HFFc6 (cell line): ENCODE measurements at regions not wholly inside any gene's neighbourhood (a gene's known extent, or its start where the extent isn't known, plus 50 kb on each side); places are given as distances from the start of the nearest gene placed in this dataset.

Source experiments
- DNase-seq: peaks from one replicate; pipeline ENCODE4 v3.0.0-alpha.2; 2018
- H3K27ac Mint-ChIP-seq: 2 replicates; pipeline ENCODE4 v1.8.0; 2020; ENCODE audit warnings: mild to moderate bottlenecking, mixed read lengths
- H3K27me3 Mint-ChIP-seq: 2 replicates; pipeline ENCODE4 v1.8.0; 2021; ENCODE audit warnings: mild to moderate bottlenecking, moderate library complexity, mixed read lengths; ENCODE audit not compliant: insufficient read depth
- H3K36me3 Mint-ChIP-seq: 2 replicates; pipeline ENCODE4 v1.8.0; 2021; ENCODE audit warnings: low read depth, mixed read lengths
- H3K4me1 Mint-ChIP-seq: 2 replicates; pipeline ENCODE4 v1.8.0; 2020; ENCODE audit warnings: low read depth, mixed read lengths
- H3K4me3 Mint-ChIP-seq: 2 replicates; pipeline ENCODE4 v1.8.0; 2020; ENCODE audit warnings: mild to moderate bottlenecking, moderate library complexity, mixed read lengths
- H3K9me3 Mint-ChIP-seq: 2 replicates; pipeline ENCODE4 v1.8.0; 2020; ENCODE audit warnings: mild to moderate bottlenecking, mixed read lengths
- CTCF ChIP-seq: fragments of 200-600 bp; sonication (generic); IDR thresholded peaks from 2 replicates; pipeline ENCODE4 v1.5.0; 2021; ENCODE audit warnings: antibody characterized with exemption, mild to moderate bottlenecking

- H3K9me3 Mint-ChIP-seq: peaks cover 21% of the 10 kb centered on the region
- no peak for DNase-seq
- H3K27me3 Mint-ChIP-seq: peaks cover 2% of the 10 kb centered on the region; the same call in 1 of the 2 replicates
- peaks cover 6% of the 10 kb centered on the region; the same call in 1 of the 2 replicates for H3K36me3 Mint-ChIP-seq
- TF ChIP-seq CTCF: no peak
- H3K4me3 Mint-ChIP-seq: no peak overlapping the region
- H3K4me1 Mint-ChIP-seq: no peaks in the 10 kb centered on the region
- H3K27ac Mint-ChIP-seq: no peak overlapping the region
Measured at GRCh38 chr2:33723329-33723728, 124.2 kb upstream of the FAM98A start.

- H3K27me3 Mint-ChIP-seq: peaks cover 2% of the 10 kb centered on the region; the same call in 1 of the 2 replicates
- no peak overlapping the region for H3K27ac Mint-ChIP-seq
- H3K4me3 Mint-ChIP-seq: no peak overlapping the region
- DNase-seq: no peak
- H3K4me1 Mint-ChIP-seq: no peaks in the 10 kb centered on the region
- H3K36me3 Mint-ChIP-seq: no peaks in the 10 kb centered on the region
- no peak for TF ChIP-seq CTCF
- no peaks in the 10 kb centered on the region for H3K9me3 Mint-ChIP-seq
Measured at GRCh38 chr2:33719067-33719466, 120.0 kb upstream of the FAM98A start.

- no peak for DNase-seq
Measured at GRCh38 chr2:33712674-33713073, 113.6 kb upstream of the FAM98A start.

GRCh38 chr2:33709951-33710350, 110.9 kb upstream of the FAM98A start:
- TF ChIP-seq CTCF: no peak
- Mint-ChIP-seq H3K9me3 (no peaks in the 10 kb centered on the region; the same call in 1 of the 2 replicates), H3K4me1 (no peaks in the 10 kb centered on the region), H3K27ac (no peak overlapping the region), H3K4me3 (no peak overlapping the region), H3K27me3 (no peaks in the 10 kb centered on the region; the same call in 1 of the 2 replicates), H3K36me3 (no peaks in the 10 kb centered on the region)
- no peak for DNase-seq

More at GRCh38 chr2:33712674-33713073, 113.6 kb upstream of the FAM98A start:
- no peaks in the 10 kb centered on the region; the same call in 1 of the 2 replicates for H3K9me3 Mint-ChIP-seq
- H3K4me1 Mint-ChIP-seq: no peaks in the 10 kb centered on the region
- H3K4me3 Mint-ChIP-seq: no peak overlapping the region
- H3K27me3 Mint-ChIP-seq: no peaks in the 10 kb centered on the region; the same call in 1 of the 2 replicates
- no peaks in the 10 kb centered on the region for H3K36me3 Mint-ChIP-seq
- no peak overlapping the region for H3K27ac Mint-ChIP-seq
- no peak for TF ChIP-seq CTCF

GRCh38 chr2:33707312-33707711, 108.2 kb upstream of the FAM98A start:
- H3K9me3 Mint-ChIP-seq: no peaks in the 10 kb centered on the region; the same call in 1 of the 2 replicates
- no peaks in the 10 kb centered on the region for H3K36me3 Mint-ChIP-seq
- H3K4me3 Mint-ChIP-seq: no peak overlapping the region
- no peak overlapping the region for H3K27ac Mint-ChIP-seq
- no peaks in the 10 kb centered on the region; the same call in 1 of the 2 replicates for H3K27me3 Mint-ChIP-seq
- DNase-seq: no peak
- no peaks in the 10 kb centered on the region for H3K4me1 Mint-ChIP-seq
- no peak for TF ChIP-seq CTCF

GRCh38 chr2:33706410-33706809, 107.3 kb upstream of the FAM98A start:
- Mint-ChIP-seq H3K4me3 (no peak overlapping the region), H3K27ac (no peak overlapping the region), H3K4me1 (no peaks in the 10 kb centered on the region), H3K36me3 (no peaks in the 10 kb centered on the region), H3K27me3 (no peaks in the 10 kb centered on the region; the same call in 1 of the 2 replicates), H3K9me3 (no peaks in the 10 kb centered on the region; the same call in 1 of the 2 replicates)
- no peak for TF ChIP-seq CTCF
- DNase-seq: no peak
